Right lobe of liver (tissue), 6 donors: ENCODE measurements at regions not wholly inside any gene's neighbourhood (a gene's known extent, or its start where the extent isn't known, plus 50 kb on each side); places are given as distances from the start of the nearest gene placed in this dataset.
A peak's percentile ranks its signal among the peaks of the same experiment; 100 is the strongest.

Source experiments
- ATAC-seq, 4 donors: fragments of 200-7000 bp; cut with Tn5 transposase; one replicate each; pipeline ENCODE4 v1.9.1; 2020; ENCODE audit warnings: mild to moderate bottlenecking in 4 of 4, moderate library complexity in 4 of 4
- DNase-seq, 3 donors: peaks; one replicate each; pipeline ENCODE4 v3.0.0-alpha.2; 2020
- H3K27ac ChIP-seq, 3 donors: fragments of 200-600 bp; one replicate each; pipeline ENCODE4 v1.8.0; 2022
- H3K27me3 ChIP-seq, 2 donors: fragments of 200-600 bp; one replicate each; pipeline ENCODE4 v1.8.0; 2022
- H3K36me3 ChIP-seq, 4 donors: fragments of 200-600 bp; sonication (generic) in 1 of 4; one replicate each; pipeline versions ENCODE4 v1.5.1 to v1.8.0; 2017 to 2022; ENCODE audit warnings: control low read depth in 1 of 4
- H3K4me1 ChIP-seq, 4 donors: fragments of 200-600 bp; sonication (generic) in 1 of 4; one replicate each; pipeline versions ENCODE4 v1.5.1 to v1.8.0; 2017 to 2022; ENCODE audit warnings: control low read depth in 1 of 4
- H3K4me3 ChIP-seq, 3 donors: fragments of 200-600 bp; one replicate each; pipeline ENCODE4 v1.8.0; 2022
- H3K9me3 ChIP-seq, 4 donors: fragments of 200-600 bp; sonication (generic) in 1 of 4; one replicate each; pipeline versions ENCODE4 v1.5.1 to v1.8.0; 2017 to 2022; ENCODE audit warnings: control low read depth in 1 of 4
- CTCF ChIP-seq, 4 donors: fragments of 200-600 bp in 3 of 4; fragments of 450-650 bp in 1 of 4; IDR thresholded peaks; one replicate each; pipeline versions ENCODE4 v1.5.1 to v1.8.0; 2016 to 2022; ENCODE audit warnings: antibody characterized with exemption in 4 of 4, mild to moderate bottlenecking in 2 of 4
- POLR2A ChIP-seq: fragments of 450-650 bp; IDR thresholded peaks from one replicate; pipeline ENCODE4 v1.6.1; 2017; ENCODE audit warnings: antibody characterized with exemption, mild to moderate bottlenecking
- WGBS: methylation state at CpG from one replicate; pipeline ENCODE4 v1.1.6; 2018; ENCODE audit warnings: low coverage, low lambda C conversion rate; ENCODE audit not compliant: insufficient coverage; ENCODE audit errors: missing lambda C conversion rate; 5-methylcytosine and 5-hydroxymethylcytosine counted together
- intact Hi-C, 2 donors: fragments of 100-400 bp; cut with DNase I; formaldehyde crosslinking; loops; one replicate each; pipeline versions ENCODE4 v1.11.2 to v1.14.1; 2022
- donor health status: DM: no; HTN: yes; CAD: no.
- donor health status: DM: no; HTN: no; CAD: no.
- donor health status: DM: no; HTN: no; CAD: no.
- donor health status: DM: no; HTN: yes; CAD: no.
- donor health status: DM: no; HTN: yes; CAD: no.

GRCh38 chr15:94125698-94126097 is 105.7 kb upstream of the MCTP2 start:
- TF ChIP-seq CTCF (IDR thresholded peaks at IDR 0.05) (no peak), POLR2A (no peak)
- H3K9me3 ChIP-seq = no peaks in the 10 kb centered on the region
- ATAC-seq = no peak
- no peaks in the 10 kb centered on the region for H3K4me1 ChIP-seq
- peaks cover 0 to 4% of the 10 kb centered on the region in 2 donors for H3K27me3 ChIP-seq
- H3K27ac ChIP-seq = no peak overlapping the region
- 45% methylated on average over 2 of the region's 2 CpGs for WGBS
- no peaks in the 10 kb centered on the region for H3K36me3 ChIP-seq
- intact Hi-C loops = loop anchor here in 1 of 2 donors (10.0 kb wide), 1 partner anchor 1091 kb away; no protein-coding TSS in a partner anchor
- no peak for DNase-seq
- H3K4me3 ChIP-seq = no peak overlapping the region

DNA sequence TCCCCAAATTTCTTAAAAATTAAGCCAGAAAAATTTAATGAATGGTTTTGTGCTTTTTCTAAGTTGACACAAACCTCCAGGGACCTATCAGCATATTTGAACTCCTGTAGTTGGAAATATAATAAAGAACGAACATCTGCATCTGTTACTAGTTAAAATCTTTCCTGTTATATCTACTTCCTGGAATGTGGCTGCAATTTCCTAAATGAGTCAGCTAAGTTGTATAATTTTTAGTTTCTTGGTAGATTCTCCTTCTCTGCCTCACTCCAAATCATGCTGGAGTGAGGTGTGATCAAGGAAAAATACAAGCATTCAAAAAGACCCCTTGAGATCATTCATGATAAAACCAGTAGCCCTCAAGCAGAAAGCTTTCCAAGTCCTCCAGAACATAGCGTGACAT is 106.2 kb upstream of the MCTP2 start:
- DNase-seq (no peak), ATAC-seq (no peak)
- H3K27ac ChIP-seq = no peak overlapping the region
- WGBS = 40% methylated on average over 2 of the region's 2 CpGs
- H3K36me3 ChIP-seq = no peaks in the 10 kb centered on the region
- intact Hi-C loops = loop anchor here in 1 of 2 donors (10.0 kb wide), 1 partner anchor 1090 kb away; no protein-coding TSS in a partner anchor
- H3K9me3 ChIP-seq = no peaks in the 10 kb centered on the region
- H3K27me3 ChIP-seq = peaks cover 0 to 4% of the 10 kb centered on the region in 2 donors
- H3K4me3 ChIP-seq = no peak overlapping the region
- TF ChIP-seq CTCF (IDR thresholded peaks at IDR 0.05) (no peak), POLR2A (no peak)
- no peaks in the 10 kb centered on the region for H3K4me1 ChIP-seq

DNA sequence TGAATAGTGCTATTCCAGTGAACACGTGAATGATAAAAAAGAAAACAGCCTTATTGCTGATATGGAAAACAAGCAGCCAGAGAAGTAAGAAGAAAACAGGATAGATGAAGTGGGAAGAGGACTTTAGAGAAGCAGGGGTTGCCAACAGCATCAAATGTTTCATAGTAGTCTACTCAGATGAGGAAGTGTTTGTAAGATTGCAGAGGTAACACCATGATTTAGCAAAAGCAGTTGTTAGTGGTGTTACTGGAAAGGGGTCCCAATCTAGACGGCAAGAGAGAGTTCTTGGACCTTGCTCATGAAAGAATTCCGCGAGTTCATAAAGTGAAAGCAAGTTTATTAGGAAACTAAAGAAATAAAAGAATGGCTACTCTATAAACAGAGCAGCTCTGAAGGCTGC is 108.8 kb upstream of the MCTP2 start:
- no peak overlapping the region for H3K27ac ChIP-seq
- DNase-seq (no peak), ATAC-seq (no peak)
- H3K36me3 ChIP-seq = no peaks in the 10 kb centered on the region
- H3K4me3 ChIP-seq = no peak overlapping the region
- intact Hi-C loops = loop anchor here (5.0 to 10.0 kb wide), 2 partner anchors 1085 to 1088 kb away; no protein-coding TSS in a partner anchor
- H3K27me3 ChIP-seq = no peaks in the 10 kb centered on the region
- H3K4me1 ChIP-seq = no peaks in the 10 kb centered on the region
- no peaks in the 10 kb centered on the region for H3K9me3 ChIP-seq
- WGBS = 27% methylated on average over 3 of the region's 4 CpGs
- TF ChIP-seq POLR2A (no peak), CTCF (IDR thresholded peaks at IDR 0.05) (no peak)

GRCh38 chr15:94119923-94120775 is 111.2 kb upstream of the MCTP2 start:
- no peak overlapping the region for H3K4me3 ChIP-seq
- no peak overlapping the region for H3K27ac ChIP-seq
- no peaks in the 10 kb centered on the region for H3K4me1 ChIP-seq
- peaks cover 0 to 3% of the 10 kb centered on the region in 2 donors for H3K27me3 ChIP-seq
- TF ChIP-seq CTCF (IDR thresholded peaks at IDR 0.05) (peak; percentile 67 to 86 (median 79)), POLR2A (no peak)
- no peaks in the 10 kb centered on the region for H3K9me3 ChIP-seq
- ATAC-seq = peak; percentile 89 to 99 (median 96)
- peak in 1 of 3 donors; percentile 58 for DNase-seq
- intact Hi-C loops = loop anchor here (5.0 to 10.0 kb wide), 2 partner anchors 1083 to 1085 kb away; no protein-coding TSS in a partner anchor
- whole genome bisulfite sequencing = 33% methylated on average over 11 of the region's 11 CpGs
- no peaks in the 10 kb centered on the region for H3K36me3 ChIP-seq
